Upper lobe of right lung (tissue), 1 donor: ENCODE measurements at regions not wholly inside any gene's neighbourhood (a gene's known extent, or its start where the extent isn't known, plus 50 kb on each side); places are given as distances from the start of the nearest gene placed in this dataset.

ENCODE experiments used
- ATAC-seq: fragments of 200-7000 bp; cut with Tn5 transposase; one replicate; pipeline ENCODE4 v1.9.1; 2020; ENCODE audit warnings: mild to moderate bottlenecking, moderate library complexity
- DNase-seq: peaks from one replicate; pipeline ENCODE4 v3.0.0-alpha.2; 2020
- H3K27ac ChIP-seq: fragments of 200-600 bp; one replicate; pipeline ENCODE4 v1.8.0; 2022
- H3K27me3 ChIP-seq: fragments of 200-600 bp; one replicate; pipeline ENCODE4 v1.8.0; 2022; ENCODE audit warnings: mild to moderate bottlenecking
- H3K36me3 ChIP-seq: fragments of 200-600 bp; one replicate; pipeline ENCODE4 v1.8.0; 2022
- H3K4me1 ChIP-seq: fragments of 200-600 bp; one replicate; pipeline ENCODE4 v1.8.0; 2022
- H3K4me3 ChIP-seq: fragments of 200-600 bp; one replicate; pipeline ENCODE4 v1.8.0; 2022; ENCODE audit warnings: mild to moderate bottlenecking
- H3K9me3 ChIP-seq: fragments of 200-600 bp; one replicate; pipeline ENCODE4 v1.8.0; 2022
- CTCF ChIP-seq: fragments of 200-600 bp; IDR thresholded peaks from one replicate; pipeline ENCODE4 v1.8.0; 2022; ENCODE audit warnings: antibody characterized with exemption
- intact Hi-C: fragments of 100-400 bp; cut with DNase I; formaldehyde crosslinking; loops from one replicate; pipeline ENCODE4 v1.11.0; 2022
- donor health status: DM: no; HTN: yes; CAD: no; lungs with severe emphysema.

- no peaks in the 10 kb centered on the region for H3K27me3 ChIP-seq
- no peaks in the 10 kb centered on the region for H3K9me3 ChIP-seq
- no peaks in the 10 kb centered on the region for H3K4me1 ChIP-seq
- H3K36me3 ChIP-seq: no peaks in the 10 kb centered on the region
- no peak for ATAC-seq
- DNase-seq: no peak
- no peak overlapping the region for H3K27ac ChIP-seq
- intact Hi-C loops: no loop called here
- no peak overlapping the region for H3K4me3 ChIP-seq
- TF ChIP-seq CTCF: no peak
Measured at GRCh38 chr6:103908898-103909297, 950.8 kb downstream of the HACE1 start.

GRCh38 chr6:103895136-103895535, 964.6 kb downstream of the HACE1 start:
- DNase-seq (no peak), ATAC-seq (no peak)
- Histone ChIP-seq H3K27ac (no peak overlapping the region), H3K4me3 (no peak overlapping the region), H3K4me1 (no peaks in the 10 kb centered on the region), H3K9me3 (no peaks in the 10 kb centered on the region), H3K27me3 (no peaks in the 10 kb centered on the region), H3K36me3 (no peaks in the 10 kb centered on the region)
- intact Hi-C loops: no loop called here
- TF ChIP-seq CTCF: no peak

GRCh38 chr6:103893141-103893581, 966.6 kb downstream of the HACE1 start:
- H3K4me1 ChIP-seq: no peaks in the 10 kb centered on the region
- H3K9me3 ChIP-seq: no peaks in the 10 kb centered on the region
- H3K27ac ChIP-seq: no peak overlapping the region
- no peaks in the 10 kb centered on the region for H3K27me3 ChIP-seq
- H3K36me3 ChIP-seq: no peaks in the 10 kb centered on the region
- ATAC-seq (no peak), DNase-seq (no peak)
- intact Hi-C loops: no loop called here
- no peak for TF ChIP-seq CTCF
- no peak overlapping the region for H3K4me3 ChIP-seq

GRCh38 chr6:103886951-103887350, 972.8 kb downstream of the HACE1 start:
- Histone ChIP-seq H3K27me3 (no peaks in the 10 kb centered on the region), H3K36me3 (no peaks in the 10 kb centered on the region), H3K4me3 (no peak overlapping the region), H3K4me1 (no peaks in the 10 kb centered on the region), H3K27ac (no peak overlapping the region), H3K9me3 (no peaks in the 10 kb centered on the region)
- ATAC-seq (no peak), DNase-seq (no peak)
- intact Hi-C loops: no loop called here
- no peak for TF ChIP-seq CTCF

GRCh38 chr6:103885446-103885845, 974.3 kb downstream of the HACE1 start:
- no peak for TF ChIP-seq CTCF
- ATAC-seq (no peak), DNase-seq (no peak)
- intact Hi-C loops: no loop called here
- no peaks in the 10 kb centered on the region for H3K36me3 ChIP-seq
- no peaks in the 10 kb centered on the region for H3K9me3 ChIP-seq
- H3K4me3 ChIP-seq: no peak overlapping the region
- no peaks in the 10 kb centered on the region for H3K4me1 ChIP-seq
- no peak overlapping the region for H3K27ac ChIP-seq
- H3K27me3 ChIP-seq: no peaks in the 10 kb centered on the region

GRCh38 chr6:103879800-103880199, 979.9 kb downstream of the HACE1 start:
- Histone ChIP-seq H3K4me1 (no peaks in the 10 kb centered on the region), H3K9me3 (no peaks in the 10 kb centered on the region), H3K27ac (no peak overlapping the region), H3K27me3 (no peaks in the 10 kb centered on the region), H3K4me3 (no peak overlapping the region), H3K36me3 (no peaks in the 10 kb centered on the region)
- TF ChIP-seq CTCF: no peak
- DNase-seq (no peak), ATAC-seq (no peak)
- intact Hi-C loops: no loop called here
